ENCODE measurements at regions not wholly inside any gene's neighbourhood (a gene's known extent, or its start where the extent isn't known, plus 50 kb on each side); places are given as distances from the start of the nearest gene placed in this dataset.

GRCh38 chr1:8118031-8118451 lies 91.9 kb upstream of the ERRFI1 start (continued):
- TF ChIP-seq XRCC5 (optimal IDR thresholded peaks at IDR 0.05; ENCODE audit: low read length) (no peak), MIER2 (CRISPR knock-in tag; IDR thresholded peaks at IDR 0.05) (no peak), ZBTB38 (CRISPR knock-in tag; IDR thresholded peaks at IDR 0.05) (peak; percentile 37; the same call in 1 of the 2 replicates), ZNF326 (CRISPR knock-in tag; IDR thresholded peaks at IDR 0.05; ENCODE audit: borderline replicate concordance) (no peak), ZNF33B (CRISPR knock-in tag; IDR thresholded peaks at IDR 0.05) (no peak), ARNT (IDR thresholded peaks at IDR 0.05) (no peak)
- TF ChIP-seq, protein P1, sequence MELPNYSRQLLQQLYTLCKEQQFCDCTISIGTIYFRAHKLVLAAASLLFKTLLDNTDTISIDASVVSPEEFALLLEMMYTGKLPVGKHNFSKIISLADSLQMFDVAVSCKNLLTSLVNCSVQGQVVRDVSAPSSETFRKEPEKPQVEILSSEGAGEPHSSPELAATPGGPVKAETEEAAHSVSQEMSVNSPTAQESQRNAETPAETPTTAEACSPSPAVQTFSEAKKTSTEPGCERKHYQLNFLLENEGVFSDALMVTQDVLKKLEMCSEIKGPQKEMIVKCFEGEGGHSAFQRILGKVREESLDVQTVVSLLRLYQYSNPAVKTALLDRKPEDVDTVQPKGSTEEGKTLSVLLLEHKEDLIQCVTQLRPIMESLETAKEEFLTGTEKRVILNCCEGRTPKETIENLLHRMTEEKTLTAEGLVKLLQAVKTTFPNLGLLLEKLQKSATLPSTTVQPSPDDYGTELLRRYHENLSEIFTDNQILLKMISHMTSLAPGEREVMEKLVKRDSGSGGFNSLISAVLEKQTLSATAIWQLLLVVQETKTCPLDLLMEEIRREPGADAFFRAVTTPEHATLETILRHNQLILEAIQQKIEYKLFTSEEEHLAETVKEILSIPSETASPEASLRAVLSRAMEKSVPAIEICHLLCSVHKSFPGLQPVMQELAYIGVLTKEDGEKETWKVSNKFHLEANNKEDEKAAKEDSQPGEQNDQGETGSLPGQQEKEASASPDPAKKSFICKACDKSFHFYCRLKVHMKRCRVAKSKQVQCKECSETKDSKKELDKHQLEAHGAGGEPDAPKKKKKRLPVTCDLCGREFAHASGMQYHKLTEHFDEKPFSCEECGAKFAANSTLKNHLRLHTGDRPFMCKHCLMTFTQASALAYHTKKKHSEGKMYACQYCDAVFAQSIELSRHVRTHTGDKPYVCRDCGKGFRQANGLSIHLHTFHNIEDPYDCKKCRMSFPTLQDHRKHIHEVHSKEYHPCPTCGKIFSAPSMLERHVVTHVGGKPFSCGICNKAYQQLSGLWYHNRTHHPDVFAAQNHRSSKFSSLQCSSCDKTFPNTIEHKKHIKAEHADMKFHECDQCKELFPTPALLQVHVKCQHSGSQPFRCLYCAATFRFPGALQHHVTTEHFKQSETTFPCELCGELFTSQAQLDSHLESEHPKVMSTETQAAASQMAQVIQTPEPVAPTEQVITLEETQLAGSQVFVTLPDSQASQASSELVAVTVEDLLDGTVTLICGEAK (IDR thresholded peaks at IDR 0.05): no peak
- TF ChIP-seq, protein P1 (CRISPR knock-in tag; IDR thresholded peaks at IDR 0.05): no peak
- TF ChIP-seq, protein P2, sequence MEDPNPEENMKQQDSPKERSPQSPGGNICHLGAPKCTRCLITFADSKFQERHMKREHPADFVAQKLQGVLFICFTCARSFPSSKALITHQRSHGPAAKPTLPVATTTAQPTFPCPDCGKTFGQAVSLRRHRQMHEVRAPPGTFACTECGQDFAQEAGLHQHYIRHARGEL (CRISPR knock-in tag; IDR thresholded peaks at IDR 0.05): no peak
- TF ChIP-seq, protein P3, sequence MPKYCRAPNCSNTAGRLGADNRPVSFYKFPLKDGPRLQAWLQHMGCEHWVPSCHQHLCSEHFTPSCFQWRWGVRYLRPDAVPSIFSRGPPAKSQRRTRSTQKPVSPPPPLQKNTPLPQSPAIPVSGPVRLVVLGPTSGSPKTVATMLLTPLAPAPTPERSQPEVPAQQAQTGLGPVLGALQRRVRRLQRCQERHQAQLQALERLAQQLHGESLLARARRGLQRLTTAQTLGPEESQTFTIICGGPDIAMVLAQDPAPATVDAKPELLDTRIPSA (CRISPR knock-in tag; IDR thresholded peaks at IDR 0.05; ENCODE audit: borderline replicate concordance): no peak
